ENCODE measurements at regions not wholly inside any gene's neighbourhood (a gene's known extent, or its start where the extent isn't known, plus 50 kb on each side); places are given as distances from the start of the nearest gene placed in this dataset.

GRCh38 chr4:138770818-138771217 lies 244.8 kb upstream of the NOCT start:
- no peak for TF ChIP-seq RAD21 (IDR thresholded peaks at IDR 0.05; ENCODE audit: low read length)
- no peak for TF ChIP-seq CTCF (conservative IDR thresholded peaks at IDR 0.05; ENCODE audit: low read depth, low read length)
- TF ChIP-seq, protein P1, sequence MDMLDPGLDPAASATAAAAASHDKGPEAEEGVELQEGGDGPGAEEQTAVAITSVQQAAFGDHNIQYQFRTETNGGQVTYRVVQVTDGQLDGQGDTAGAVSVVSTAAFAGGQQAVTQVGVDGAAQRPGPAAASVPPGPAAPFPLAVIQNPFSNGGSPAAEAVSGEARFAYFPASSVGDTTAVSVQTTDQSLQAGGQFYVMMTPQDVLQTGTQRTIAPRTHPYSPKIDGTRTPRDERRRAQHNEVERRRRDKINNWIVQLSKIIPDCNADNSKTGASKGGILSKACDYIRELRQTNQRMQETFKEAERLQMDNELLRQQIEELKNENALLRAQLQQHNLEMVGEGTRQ (IDR thresholded peaks at IDR 0.05; ENCODE audit: low read depth, low read length), result no peak
- no peak for TF ChIP-seq RFX5 (IDR thresholded peaks at IDR 0.05; ENCODE audit: low read depth, low read length)
